GM13977 (cell line): ENCODE measurements at regions not wholly inside any gene's neighbourhood (a gene's known extent, or its start where the extent isn't known, plus 50 kb on each side); places are given as distances from the start of the nearest gene placed in this dataset.

ENCODE experiments used
- DNase-seq: peaks from one replicate; pipeline ENCODE4 v3.0.0; 2012; ENCODE audit warnings: low spot score
- CTCF ChIP-seq: IDR thresholded peaks from 2 replicates; pipeline ENCODE4 v1.5.1; 2012; ENCODE audit warnings: mild to moderate bottlenecking, control low read depth; ENCODE audit not compliant: insufficient read depth; ENCODE audit errors: extremely low read depth, missing control alignments
- in situ Hi-C: fragments of 300-500 bp; cut with MboI; formaldehyde crosslinking; loops from one replicate; pipeline ENCODE4 v1.12.0; 2022; ENCODE audit warnings: low sequenced_read_pairs, low pct_unique_long_range_greater_than_20kb, mixed read lengths, inconsistent platforms; ENCODE audit not compliant: unreplicated experiment

- no peak for DNase-seq
- TF ChIP-seq CTCF = no peak
- in situ Hi-C loops = no loop called here
Observed at GRCh38 chr10:84908491-84908890, 580.1 kb downstream of the CCSER2 start.

GRCh38 chr10:84921701-84922100 is 593.3 kb downstream of the CCSER2 start:
- TF ChIP-seq CTCF = no peak
- no peak for DNase-seq
- in situ Hi-C loops = no loop called here

- in situ Hi-C loops = no loop called here
- DNase-seq = no peak
- no peak for TF ChIP-seq CTCF
Observed at GRCh38 chr10:84924131-84924530, 595.7 kb downstream of the CCSER2 start.

- no peak for TF ChIP-seq CTCF
- no peak for DNase-seq
- in situ Hi-C loops = no loop called here
Observed at GRCh38 chr10:84925495-84925894, 597.1 kb downstream of the CCSER2 start.

- no peak for TF ChIP-seq CTCF
- in situ Hi-C loops = no loop called here
- DNase-seq = no peak
Observed at GRCh38 chr10:84933402-84933801, 605.0 kb downstream of the CCSER2 start.

- DNase-seq = no peak
- in situ Hi-C loops = no loop called here
- TF ChIP-seq CTCF = no peak
Observed at GRCh38 chr10:84935772-84936171, 607.4 kb downstream of the CCSER2 start.
